ENCODE measurements at regions not wholly inside any gene's neighbourhood (a gene's known extent, or its start where the extent isn't known, plus 50 kb on each side); places are given as distances from the start of the nearest gene placed in this dataset.

DNA sequence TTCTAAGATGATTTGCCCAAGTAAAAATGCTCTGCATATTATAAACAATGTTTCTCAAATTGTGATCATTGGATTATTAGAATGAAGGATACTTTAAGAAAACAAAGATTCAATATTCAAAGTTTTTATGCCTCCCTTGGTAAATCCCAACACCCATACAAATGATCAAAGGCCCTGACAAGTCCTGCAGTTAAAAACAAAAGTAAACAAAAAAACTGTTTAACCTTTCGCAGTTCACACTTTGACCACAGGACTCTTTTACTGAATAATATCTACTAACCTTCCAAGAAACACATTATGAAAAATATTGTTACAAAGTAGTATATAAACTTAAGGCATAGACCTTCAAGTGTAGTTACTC is 365.9 kb upstream of the ZFHX3 start:
- TF ChIP-seq, protein P1, sequence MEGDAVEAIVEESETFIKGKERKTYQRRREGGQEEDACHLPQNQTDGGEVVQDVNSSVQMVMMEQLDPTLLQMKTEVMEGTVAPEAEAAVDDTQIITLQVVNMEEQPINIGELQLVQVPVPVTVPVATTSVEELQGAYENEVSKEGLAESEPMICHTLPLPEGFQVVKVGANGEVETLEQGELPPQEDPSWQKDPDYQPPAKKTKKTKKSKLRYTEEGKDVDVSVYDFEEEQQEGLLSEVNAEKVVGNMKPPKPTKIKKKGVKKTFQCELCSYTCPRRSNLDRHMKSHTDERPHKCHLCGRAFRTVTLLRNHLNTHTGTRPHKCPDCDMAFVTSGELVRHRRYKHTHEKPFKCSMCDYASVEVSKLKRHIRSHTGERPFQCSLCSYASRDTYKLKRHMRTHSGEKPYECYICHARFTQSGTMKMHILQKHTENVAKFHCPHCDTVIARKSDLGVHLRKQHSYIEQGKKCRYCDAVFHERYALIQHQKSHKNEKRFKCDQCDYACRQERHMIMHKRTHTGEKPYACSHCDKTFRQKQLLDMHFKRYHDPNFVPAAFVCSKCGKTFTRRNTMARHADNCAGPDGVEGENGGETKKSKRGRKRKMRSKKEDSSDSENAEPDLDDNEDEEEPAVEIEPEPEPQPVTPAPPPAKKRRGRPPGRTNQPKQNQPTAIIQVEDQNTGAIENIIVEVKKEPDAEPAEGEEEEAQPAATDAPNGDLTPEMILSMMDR (conservative IDR thresholded peaks at IDR 0.05 in 1 of 2, IDR thresholded peaks at IDR 0.05 in 1 of 2; ENCODE audit: extremely low read depth in 1 of 2, insufficient read depth in 1 of 2, low read depth in 1 of 2, low read length in 2 of 2): no peak
- TF ChIP-seq EZH2 (IDR thresholded peaks at IDR 0.05; ENCODE audit: borderline replicate concordance, low read length): no peak

Measured in mammary epithelial cell (primary cell).